GM12878 (cell line): ENCODE measurements at regions not wholly inside any gene's neighbourhood (a gene's known extent, or its start where the extent isn't known, plus 50 kb on each side); places are given as distances from the start of the nearest gene placed in this dataset.

Source experiments
- ATAC-seq: fragments of 200-7000 bp; cut with Tn5 transposase; 3 replicates; pipeline ENCODE4 v1.9.1; 2020; ENCODE audit warnings: mild to moderate bottlenecking, moderate library complexity
- BruUV-seq: library from RNA; stranded (reverse); fragments of 400-500 nt; replicated peaks from 2 replicates; lab custom pipeline; 2021; lab: Mats Ljungman, UMichigan
- CTCF ChIA-PET: fragments of 300-600 bp; sonication (Branson Sonifier 250); formaldehyde crosslinking; extraction: SDS; loops from one replicate; lab custom pipeline; 2021; ENCODE audit warnings: inconsistent platforms; lab: Yijun Ruan, JAX
- POLR2A ChIA-PET: fragments of 350-600 bp; formaldehyde crosslinking; extraction: SDS; loops from one replicate; lab custom pipeline; 2021; ENCODE audit warnings: inconsistent platforms; lab: Charles Lee
- RAD21 ChIA-PET: fragments of 300-600 bp; sonication (Branson Sonifier 250); formaldehyde crosslinking; loops from one replicate; lab custom pipeline; 2023; ENCODE audit warnings: antibody characterized with exemption; ENCODE audit not compliant: unreplicated experiment; lab: Charles Lee
- SMC1A ChIA-PET: fragments of 300-600 bp; sonication (Branson Sonifier 250); formaldehyde crosslinking; loops from one replicate; lab custom pipeline; 2023; ENCODE audit not compliant: unreplicated experiment, uncharacterized antibody; lab: Charles Lee
- DNase-seq: peaks from one replicate; pipeline ENCODE4 v3.0.0-alpha.2; 2011; ENCODE audit warnings: low read depth, low spot score
- FAIRE-seq: peaks from 3 replicates; lab custom pipeline; 2011; peaks lifted over from hg19 to GRCh38; lab: Jason Lieb, UNC
- H2AFZ ChIP-seq: 2 replicates; pipeline ENCODE4 v1.6.0; 2011; ENCODE audit warnings: low read depth, low read length, control low read depth; ENCODE audit not compliant: control insufficient read depth
- H3K27ac ChIP-seq: 2 replicates; pipeline ENCODE4 v1.5.1; 2011; ENCODE audit warnings: control low read depth; ENCODE audit not compliant: control insufficient read depth, insufficient read depth
- H3K27me3 ChIP-seq, 2 experiments: replicated peaks in 1 of 2; 2 replicates each; pipeline versions ENCODE4 v1.6.0 to v1.6.1; 2011; ENCODE audit warnings: low read length in 1 of 2; ENCODE audit not compliant: control insufficient read depth in 2 of 2, insufficient read depth in 2 of 2
- H3K36me3 ChIP-seq, 2 experiments: 2 replicates each; pipeline ENCODE4 v1.5.1; 2011; ENCODE audit warnings: low read length in 1 of 2; ENCODE audit not compliant: control insufficient read depth in 2 of 2, insufficient read depth in 2 of 2
- H3K4me1 ChIP-seq: 2 replicates; pipeline ENCODE4 v1.6.1; 2011; ENCODE audit warnings: mild to moderate bottlenecking, low read length, moderate library complexity, mixed read lengths; ENCODE audit not compliant: control insufficient read depth, insufficient read depth
- H3K4me2 ChIP-seq: 2 replicates; pipeline ENCODE4 v1.6.0; 2011; ENCODE audit warnings: control low read depth; ENCODE audit not compliant: control insufficient read depth, insufficient read depth
- H3K4me3 ChIP-seq: fragments of 200-600 bp; sonication (generic); 2 replicates; pipeline ENCODE4 v1.5.1; 2016
- H3K79me2 ChIP-seq: 2 replicates; pipeline ENCODE4 v1.6.0; 2011; ENCODE audit warnings: low read length; ENCODE audit not compliant: control insufficient read depth, insufficient read depth
- H3K9ac ChIP-seq: 2 replicates; pipeline ENCODE4 v1.8.0; 2011; ENCODE audit warnings: low read length, control low read depth, mixed read lengths; ENCODE audit not compliant: control insufficient read depth, insufficient read depth
- H3K9me3 ChIP-seq: replicated peaks from 3 replicates; pipeline ENCODE4 v1.5.1; 2011; ENCODE audit warnings: mild to moderate bottlenecking, low read length; ENCODE audit not compliant: control insufficient read depth, insufficient read depth
- H4K20me1 ChIP-seq: 2 replicates; pipeline ENCODE4 v1.6.0; 2011; ENCODE audit not compliant: control insufficient read depth, insufficient read depth
- BMI1 ChIP-seq: fragments of 450-650 bp; IDR thresholded peaks from 2 replicates; pipeline ENCODE4 v1.6.1; 2016; ENCODE audit warnings: mild to moderate bottlenecking, moderate library complexity, borderline replicate concordance
- CBX5 ChIP-seq: sonication (generic); IDR thresholded peaks from 2 replicates; pipeline ENCODE4 v1.6.1; 2016; ENCODE audit warnings: low read depth, moderate library complexity, mild to moderate bottlenecking, inconsistent platforms
- IRF4 ChIP-seq: IDR thresholded peaks from 2 replicates; pipeline ENCODE4 v1.6.1; 2011; ENCODE audit warnings: low read depth, low read length
- MYB ChIP-seq: fragments of 150-350 bp; IDR thresholded peaks from 2 replicates; pipeline ENCODE4 v1.6.1; 2014; ENCODE audit warnings: mild to moderate bottlenecking, low read depth, low read length, borderline replicate concordance
- RAD51 ChIP-seq: fragments of 450-650 bp; IDR thresholded peaks from 2 replicates; pipeline ENCODE4 v1.6.1; 2016; ENCODE audit warnings: moderate library complexity, mild to moderate bottlenecking, inconsistent platforms
- SP1 ChIP-seq: IDR thresholded peaks from one replicate; pipeline ENCODE4 v1.6.1; 2011; ENCODE audit warnings: low read depth, low read length
- SRF ChIP-seq, 2 experiments: IDR thresholded peaks; 2 replicates each; pipeline ENCODE4 v1.6.1; 2011; ENCODE audit warnings: low read depth in 2 of 2, low read length in 2 of 2, mild to moderate bottlenecking in 1 of 2, moderate library complexity in 1 of 2
- YBX1 ChIP-seq: fragments of 450-650 bp; IDR thresholded peaks from 2 replicates; pipeline ENCODE4 v1.6.1; 2016; ENCODE audit warnings: antibody characterized with exemption
- ZBTB40 ChIP-seq: fragments of 450-650 bp; IDR thresholded peaks from 2 replicates; pipeline ENCODE4 v1.6.1; 2016; ENCODE audit warnings: mild to moderate bottlenecking, moderate library complexity, borderline replicate concordance
- WGBS: methylation state at CpG from one replicate; pipeline ENCODE4 v1.1.6; 2016; ENCODE audit warnings: low lambda C conversion rate; ENCODE audit not compliant: insufficient replicate concordance, insufficient coverage; ENCODE audit errors: missing lambda C conversion rate; 5-methylcytosine and 5-hydroxymethylcytosine counted together
- in situ Hi-C: fragments of 300-500 bp; cut with MboI; formaldehyde crosslinking; loops from 9 replicates; pipeline ENCODE4 v1.14.3; 2018; ENCODE audit warnings: mixed read lengths
- intact Hi-C: fragments of 100-400 bp; cut with micrococcal nuclease; formaldehyde crosslinking; loops from one replicate; pipeline ENCODE4 v1.14.2; 2022; ENCODE audit not compliant: unreplicated experiment

DNA sequence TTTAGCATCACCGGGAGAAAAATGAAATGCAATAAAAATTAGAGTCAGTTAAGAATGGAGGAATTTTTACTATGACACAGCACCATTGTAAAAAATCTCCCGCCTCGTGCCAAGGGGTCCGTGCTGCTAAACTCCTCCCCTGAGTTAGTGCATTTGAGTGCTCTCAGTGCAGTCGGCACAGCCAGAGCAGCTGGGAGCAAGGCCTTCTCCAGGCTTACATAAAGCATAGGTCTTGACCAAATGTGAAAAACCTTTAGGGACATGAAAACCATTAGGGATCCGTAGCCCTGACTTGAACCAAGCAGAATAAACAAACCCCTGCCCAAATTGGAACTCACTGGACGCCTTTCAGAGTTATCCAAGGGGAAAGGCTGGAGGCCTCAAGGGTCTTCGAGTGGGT, 152.6 kb downstream of the PLCE1 start:
- no peak overlapping the region for H3K4me2 ChIP-seq
- no peaks in the 10 kb centered on the region; the same call in 2 of the 3 replicates for H3K9me3 ChIP-seq
- no peak for ATAC-seq
- SMC1A ChIA-PET = no interaction called here
- no peaks in the 10 kb centered on the region; a peak in 1 of 4 replicates for H3K27me3 ChIP-seq
- H4K20me1 ChIP-seq = no peaks in the 10 kb centered on the region
- H3K79me2 ChIP-seq = no peaks in the 10 kb centered on the region
- POLR2A ChIA-PET = no interaction called here
- TF ChIP-seq IRF4 (no peak), RAD51 (no peak), SRF (IDR thresholded peaks at IDR 0.05; ENCODE audit: low read depth in 2 of 2, low read length in 2 of 2) (no peak), BMI1 (no peak), ZBTB40 (no peak), SP1 (no peak), MYB (no peak), YBX1 (no peak), CBX5 (no peak)
- BruUV-seq = no TSS peak
- no peaks in the 10 kb centered on the region for H3K36me3 ChIP-seq
- no peak for DNase-seq
- in situ Hi-C loops = no loop called here
- H3K4me3 ChIP-seq = no peak overlapping the region
- RAD21 ChIA-PET = no interaction called here
- H3K9ac ChIP-seq = no peak overlapping the region
- FAIRE-seq = no peak
- H3K27ac ChIP-seq = no peak overlapping the region
- CTCF ChIA-PET = no interaction called here
- H2AFZ ChIP-seq = no peak overlapping the region
- no peaks in the 10 kb centered on the region for H3K4me1 ChIP-seq
- intact Hi-C loops = no loop called here
- WGBS = 29% methylated on average over 8 of the region's 8 CpGs
